GM12875 (cell line): ENCODE measurements at regions not wholly inside any gene's neighbourhood (a gene's known extent, or its start where the extent isn't known, plus 50 kb on each side); places are given as distances from the start of the nearest gene placed in this dataset.

Experiments used
- H3K4me3 ChIP-seq: one replicate; pipeline ENCODE4 v1.5.1; 2011; ENCODE audit warnings: low read depth, low read length, control low read depth
- CTCF ChIP-seq: IDR thresholded peaks from 2 replicates; pipeline ENCODE4 v1.5.1; 2011; ENCODE audit warnings: low read depth, mild to moderate bottlenecking, control low read depth, inconsistent platforms, low read length, moderate library complexity, borderline replicate concordance; ENCODE audit not compliant: insufficient read depth

GRCh38 chr7:125551008-125551407 lies 621.4 kb upstream of the POT1 start:
- H3K4me3 ChIP-seq, result no peak overlapping the region
- no peak for TF ChIP-seq CTCF

DNA sequence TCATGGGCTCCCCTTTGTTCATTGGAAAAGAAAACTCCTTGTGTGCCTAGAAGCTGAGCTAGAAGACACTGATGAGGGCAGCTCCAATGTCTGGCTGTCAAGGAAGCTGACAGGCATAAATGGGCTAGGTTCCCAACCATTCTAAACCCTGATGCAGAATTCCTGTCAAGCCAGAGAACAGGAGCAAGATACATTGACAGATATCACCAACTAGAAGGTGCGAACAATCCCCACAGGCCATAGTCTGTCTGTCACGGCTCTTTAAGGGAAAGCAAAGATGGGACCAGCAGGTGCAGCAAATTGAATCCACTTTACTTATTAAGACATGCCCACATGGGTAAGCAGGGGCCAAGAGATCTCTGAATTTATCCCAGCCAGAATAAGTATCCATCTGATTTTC lies 617.9 kb upstream of the POT1 start:
- TF ChIP-seq CTCF, result no peak
- no peak overlapping the region for H3K4me3 ChIP-seq

DNA sequence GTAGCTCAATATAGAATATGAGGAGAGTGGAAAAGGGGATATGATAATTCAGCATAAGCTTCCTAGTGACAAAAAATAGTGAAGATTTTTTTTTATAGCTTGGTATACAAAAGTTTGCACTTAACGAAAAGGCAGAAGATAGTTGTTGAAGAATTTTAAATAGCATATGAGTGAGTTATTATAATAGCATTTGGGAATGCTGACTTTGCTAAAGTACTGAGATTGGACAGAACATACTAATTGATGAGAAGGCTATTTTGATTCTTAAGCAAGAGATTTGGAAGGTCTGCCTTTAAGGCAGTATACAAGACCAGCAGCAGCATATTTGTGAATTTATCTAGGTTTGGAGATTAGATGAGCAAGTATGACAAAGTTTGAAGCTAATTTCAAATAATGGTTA lies 600.9 kb upstream of the POT1 start:
- no peak overlapping the region for H3K4me3 ChIP-seq

GRCh38 chr7:125529249-125529648 lies 599.6 kb upstream of the POT1 start:
- TF ChIP-seq CTCF, result no peak
- no peak overlapping the region for H3K4me3 ChIP-seq

More for the DNA sequence above, 600.9 kb upstream of the POT1 start:
- no peak for TF ChIP-seq CTCF

DNA sequence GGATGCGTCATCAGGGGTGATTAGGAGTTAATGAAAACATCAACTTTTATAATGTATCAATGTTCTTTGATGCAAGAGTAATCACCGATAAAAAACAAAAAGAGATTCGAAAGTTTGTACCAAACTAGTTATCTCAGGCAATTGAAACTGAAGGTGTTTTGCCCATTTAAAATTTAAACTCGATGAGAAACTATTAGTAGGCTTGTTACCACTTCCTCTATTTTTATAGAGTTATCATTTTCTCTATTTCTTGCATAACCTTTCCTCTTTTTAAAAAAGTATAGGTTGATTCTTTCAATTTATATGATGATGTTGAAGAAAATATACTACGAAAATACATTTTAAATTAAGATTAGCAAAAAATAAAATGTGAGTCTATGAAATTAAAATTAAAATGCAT lies 597.3 kb upstream of the POT1 start:
- H3K4me3 ChIP-seq, result no peak overlapping the region
- no peak for TF ChIP-seq CTCF

GRCh38 chr7:125526092-125526491 lies 596.5 kb upstream of the POT1 start:
- H3K4me3 ChIP-seq, result no peak overlapping the region
- TF ChIP-seq CTCF, result no peak

DNA sequence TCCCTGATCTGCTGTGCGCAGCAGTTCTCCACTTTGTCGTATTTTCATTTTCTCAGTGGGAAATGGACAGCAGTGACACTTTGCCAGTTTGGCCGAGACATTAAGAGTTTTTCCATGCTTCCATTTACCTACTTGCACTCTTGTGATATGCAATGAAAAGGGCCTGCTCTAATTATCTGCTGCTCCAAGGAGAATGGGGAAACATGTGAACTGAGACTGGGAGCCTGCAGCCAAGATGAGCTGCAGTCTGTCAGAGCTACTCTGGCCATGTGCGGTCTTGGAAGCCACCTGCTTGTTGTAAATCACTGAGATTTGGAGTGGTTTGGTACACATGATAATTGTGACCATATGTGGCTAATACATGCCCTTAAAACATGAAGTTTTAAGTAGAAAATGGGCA lies 586.6 kb upstream of the POT1 start:
- H3K4me3 ChIP-seq, result no peak overlapping the region
- no peak for TF ChIP-seq CTCF
